ENCODE measurements at regions not wholly inside any gene's neighbourhood (a gene's known extent, or its start where the extent isn't known, plus 50 kb on each side); places are given as distances from the start of the nearest gene placed in this dataset.

DNA sequence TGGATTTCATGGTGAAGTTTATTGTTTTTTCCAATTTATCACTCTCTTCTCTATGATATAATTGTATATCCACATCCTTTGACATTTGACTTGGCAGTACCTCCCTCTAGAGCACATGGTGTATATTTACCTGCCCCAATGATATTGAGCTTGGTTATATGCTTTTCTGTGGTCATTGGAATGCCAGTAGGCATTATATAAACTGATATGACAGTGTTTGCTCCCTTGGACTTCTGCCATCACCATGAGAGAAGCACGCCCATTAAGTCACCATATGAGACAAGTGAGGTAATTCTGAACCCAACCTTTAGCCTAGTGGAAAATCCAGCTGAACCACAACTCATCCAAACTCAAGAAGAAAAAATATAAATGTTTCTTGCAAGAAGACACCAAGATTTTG is 2761.5 kb downstream of the ARAP2 start:
- no peak for TF ChIP-seq POLR2A (IDR thresholded peaks at IDR 0.05; ENCODE audit: low read length)
- TF ChIP-seq GATA1 (IDR thresholded peaks at IDR 0.05; ENCODE audit: low read depth, low read length), result no peak
